AG10803 (cell line): ENCODE measurements at regions not wholly inside any gene's neighbourhood (a gene's known extent, or its start where the extent isn't known, plus 50 kb on each side); places are given as distances from the start of the nearest gene placed in this dataset.
"Not testable (repeated sequence)": the region's sequence is repeated elsewhere in the genome, so short reads cannot be mapped to it uniquely, and the experiment has no call there.

Experiments used
- DNase-seq: peaks from one replicate; pipeline ENCODE4 v3.0.0; 2010; ENCODE audit warnings: low read depth
- H3K4me3 ChIP-seq: 2 replicates; pipeline ENCODE4 v1.5.1; 2011; ENCODE audit warnings: mild to moderate bottlenecking, low read length, control low read depth
- CTCF ChIP-seq: conservative IDR thresholded peaks from 2 replicates; pipeline ENCODE4 v1.5.1; 2011; ENCODE audit warnings: mild to moderate bottlenecking, low read length, control low read depth, inconsistent platforms

GRCh38 chr7:67338545-67338944 lies 341.9 kb downstream of the TYW1 start:
- not testable (repeated sequence) for DNase-seq, H3K4me3 ChIP-seq

- no peak for TF ChIP-seq CTCF
- no peak for DNase-seq
- no peak overlapping the region for H3K4me3 ChIP-seq
These were observed 344.6 kb downstream of the TYW1 start for GRCh38 chr7:67341153-67341768.

DNA sequence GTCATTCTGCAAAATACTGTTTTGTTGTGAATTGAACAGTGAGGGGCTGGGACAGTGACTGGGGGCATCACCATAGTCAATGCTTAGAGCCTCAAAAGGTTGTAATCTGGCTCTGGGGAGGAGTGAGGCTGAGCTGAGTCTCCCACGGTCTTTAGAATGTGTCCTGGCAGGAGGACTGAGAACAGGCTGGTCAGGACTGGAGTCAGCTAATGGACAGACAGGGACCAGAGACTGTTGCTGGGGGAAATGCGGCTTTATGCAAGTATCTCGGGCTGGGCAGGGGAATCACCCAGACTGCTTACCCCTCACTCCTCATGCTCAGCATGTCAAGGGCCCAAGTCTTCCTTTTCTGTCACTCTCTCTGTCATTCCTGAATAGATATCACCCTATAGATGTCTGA lies 346.5 kb downstream of the TYW1 start:
- H3K4me3 ChIP-seq = no peak overlapping the region
- TF ChIP-seq CTCF = no peak
- no peak for DNase-seq

GRCh38 chr7:67343572-67343971 lies 346.9 kb downstream of the TYW1 start:
- H3K4me3 ChIP-seq = no peak overlapping the region
- DNase-seq = no peak
- no peak for TF ChIP-seq CTCF

GRCh38 chr7:67344481-67345193 lies 348.0 kb downstream of the TYW1 start:
- H3K4me3 ChIP-seq = no peak overlapping the region
- TF ChIP-seq CTCF = no peak
- DNase-seq = no peak

DNA sequence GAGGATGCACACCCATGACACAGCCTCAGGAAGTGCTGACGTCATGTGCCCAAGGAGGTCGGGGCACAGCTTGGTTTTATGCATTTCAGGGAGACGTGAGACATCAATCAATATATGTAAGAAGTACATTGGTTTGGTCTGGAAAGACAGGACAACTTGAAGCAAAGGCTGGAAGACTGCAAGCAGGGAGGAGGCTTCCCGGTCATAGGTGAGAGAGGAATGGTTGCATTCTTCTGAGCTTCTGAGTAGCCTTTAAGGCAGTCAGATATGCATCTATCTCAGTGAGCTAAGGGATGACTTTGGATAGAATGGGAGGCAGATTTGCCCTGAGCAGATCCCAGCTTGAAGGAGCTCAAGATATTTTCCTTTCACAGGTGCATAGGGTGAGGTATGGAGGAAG lies 349.5 kb downstream of the TYW1 start:
- DNase-seq = no peak
- H3K4me3 ChIP-seq = no peak overlapping the region
- no peak for TF ChIP-seq CTCF

DNA sequence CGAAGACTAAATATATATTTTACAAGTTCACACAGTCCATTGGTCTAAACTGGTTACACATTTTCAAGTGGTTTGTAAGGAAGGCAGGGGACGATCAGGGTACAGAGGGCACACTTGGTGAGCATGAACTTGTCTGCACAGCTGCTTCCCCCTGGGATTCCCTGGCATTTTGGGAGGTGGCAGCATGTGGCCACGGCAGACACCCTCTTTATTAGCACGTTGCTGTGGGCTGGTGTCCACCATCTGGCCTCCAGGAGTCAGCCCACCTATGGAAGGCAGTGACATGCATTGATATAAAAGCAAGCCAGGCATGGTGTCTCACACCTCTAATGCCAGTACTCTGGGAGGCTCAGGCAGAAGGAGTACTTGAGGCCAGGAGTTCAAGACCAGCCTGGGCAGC lies 350.2 kb downstream of the TYW1 start:
- TF ChIP-seq CTCF = no peak
- DNase-seq = no peak
- no peak overlapping the region for H3K4me3 ChIP-seq

- DNase-seq = no peak
- no peak overlapping the region for H3K4me3 ChIP-seq
- no peak for TF ChIP-seq CTCF
These were observed 351.5 kb downstream of the TYW1 start for GRCh38 chr7:67348171-67348570.

GRCh38 chr7:67357653-67358052 lies 361.0 kb downstream of the TYW1 start:
- not testable (repeated sequence) for H3K4me3 ChIP-seq, DNase-seq

DNA sequence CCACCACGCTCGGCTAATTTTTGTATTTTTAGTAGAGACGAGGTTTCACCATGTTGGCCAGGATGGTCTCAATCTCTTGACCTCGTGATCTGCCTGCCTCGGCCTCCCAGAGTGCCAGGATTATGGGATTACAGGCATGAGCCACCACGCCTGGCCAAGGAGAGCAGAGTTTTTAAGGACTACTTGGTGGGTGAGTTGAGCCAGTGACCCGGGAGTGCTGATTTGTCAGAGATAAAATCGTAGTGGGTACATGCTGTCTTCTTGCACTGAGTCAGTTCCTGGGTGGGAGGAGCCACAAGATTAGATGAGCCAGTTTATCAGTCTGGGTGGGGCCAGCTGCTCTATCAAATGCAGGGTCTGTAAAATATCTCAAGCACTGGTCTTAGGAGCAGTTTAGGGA lies 361.7 kb downstream of the TYW1 start:
- not testable (repeated sequence) for DNase-seq, H3K4me3 ChIP-seq

DNA sequence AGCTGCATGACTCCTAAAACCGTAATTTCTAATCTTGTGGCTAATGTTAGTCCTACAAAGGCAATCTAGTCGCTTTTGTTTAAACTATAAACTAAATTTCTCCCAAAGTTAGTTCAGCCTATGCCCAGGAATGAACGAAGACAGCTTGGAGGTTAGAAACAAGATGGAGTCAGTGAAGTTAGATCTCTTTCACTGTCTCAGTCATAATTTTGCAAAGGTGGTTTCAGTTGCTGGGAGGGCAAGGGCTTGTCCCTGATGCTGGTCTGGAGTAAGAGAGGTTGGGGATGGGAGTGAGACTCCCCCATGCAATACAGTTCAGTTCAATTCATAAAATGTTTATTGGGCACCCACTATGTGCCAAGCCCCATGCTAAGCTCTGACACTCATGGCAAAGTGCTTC lies 362.1 kb downstream of the TYW1 start:
- DNase-seq, H3K4me3 ChIP-seq: not testable (repeated sequence)
